ENCODE measurements at regions not wholly inside any gene's neighbourhood (a gene's known extent, or its start where the extent isn't known, plus 50 kb on each side); places are given as distances from the start of the nearest gene placed in this dataset.

GRCh38 chr3:5732081-5732480 lies 544.6 kb downstream of the EDEM1 start (continued):
- TF ChIP-seq RBM25 (IDR thresholded peaks at IDR 0.05; ENCODE audit: low read depth, low read length, severe bottlenecking) (no peak), CHD4 (IDR thresholded peaks at IDR 0.05; ENCODE audit: insufficient read depth, insufficient replicate concordance, low read depth, low read length, poor library complexity, severe bottlenecking) (no peak), ZNF696 (CRISPR knock-in tag; conservative IDR thresholded peaks at IDR 0.05) (no peak), RFX7 (CRISPR knock-in tag; IDR thresholded peaks at IDR 0.05) (no peak), BRD9 (IDR thresholded peaks at IDR 0.05; ENCODE audit: low read depth, partially characterized antibody) (no peak), ZNF280B (CRISPR knock-in tag; IDR thresholded peaks at IDR 0.05) (no peak), ZBED1 (IDR thresholded peaks at IDR 0.05) (no peak), CTCFL (IDR thresholded peaks at IDR 0.05; ENCODE audit: borderline replicate concordance, insufficient read depth, low read depth, low read length, poor library complexity, severe bottlenecking) (no peak), MTA2 (IDR thresholded peaks at IDR 0.05; ENCODE audit: low read depth) (no peak), CREB3 (tag; conservative IDR thresholded peaks at IDR 0.05; ENCODE audit: low read depth) (no peak), ZNF764 (CRISPR knock-in tag; IDR thresholded peaks at IDR 0.05; ENCODE audit: low read depth) (no peak), ATF4 (CRISPR knock-in tag; IDR thresholded peaks at IDR 0.05) (no peak), NBN (IDR thresholded peaks at IDR 0.05; ENCODE audit: low read depth) (no peak), ZBTB49 (CRISPR knock-in tag; IDR thresholded peaks at IDR 0.05; ENCODE audit: borderline replicate concordance) (no peak), MAFG (tag; conservative IDR thresholded peaks at IDR 0.05) (peak; percentile 82), NFE2L1 (tag; IDR thresholded peaks at IDR 0.05; ENCODE audit: borderline replicate concordance, low read depth) (no peak), MAFK (IDR thresholded peaks at IDR 0.05; ENCODE audit: low read length) (peak; percentile 89), ZNF778 (CRISPR knock-in tag; IDR thresholded peaks at IDR 0.05) (no peak), POLR2H (tag; IDR thresholded peaks at IDR 0.05; ENCODE audit: low read depth) (no peak), PML (IDR thresholded peaks at IDR 0.05; ENCODE audit: low read length) (no peak), MAFF (IDR thresholded peaks at IDR 0.05; ENCODE audit: low read length) (peak; percentile 89), MEF2A (IDR thresholded peaks at IDR 0.05; ENCODE audit: control insufficient read depth, low read depth, low read length) (no peak)
